RCC 7860 (cell line): ENCODE measurements at regions not wholly inside any gene's neighbourhood (a gene's known extent, or its start where the extent isn't known, plus 50 kb on each side); places are given as distances from the start of the nearest gene placed in this dataset.
"Not testable (repeated sequence)": the region's sequence is repeated elsewhere in the genome, so short reads cannot be mapped to it uniquely, and the experiment has no call there.

Source experiments
- DNase-seq: peaks from one replicate; pipeline ENCODE4 v3.0.0-alpha.2; 2015; ENCODE audit warnings: low spot score
- FAIRE-seq: peaks from 2 replicates; lab custom pipeline; 2012; peaks lifted over from hg19 to GRCh38; lab: Jason Lieb, UNC

DNA sequence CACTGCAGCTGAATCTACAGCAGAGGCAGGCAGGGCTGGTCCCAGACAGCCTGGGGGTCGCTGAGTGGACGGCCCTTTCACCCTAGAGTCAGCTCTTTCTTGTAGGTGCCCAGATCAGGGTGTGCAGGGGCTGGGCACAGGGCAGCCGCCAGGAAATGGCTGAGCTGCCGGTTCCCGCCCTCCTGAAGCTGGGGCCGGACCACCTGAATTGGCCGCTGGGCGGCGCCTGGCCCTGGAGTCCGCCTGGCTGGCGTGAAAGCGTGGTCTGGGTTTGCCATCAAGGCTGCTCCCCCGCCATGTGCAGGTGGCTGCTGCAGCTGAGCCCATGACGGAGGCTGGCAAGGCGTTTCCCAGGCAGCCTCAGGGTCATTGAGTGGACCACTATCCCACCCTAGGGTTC, 85.7 kb downstream of the POTEM start:
- not testable (repeated sequence) for FAIRE-seq, DNase-seq

DNA sequence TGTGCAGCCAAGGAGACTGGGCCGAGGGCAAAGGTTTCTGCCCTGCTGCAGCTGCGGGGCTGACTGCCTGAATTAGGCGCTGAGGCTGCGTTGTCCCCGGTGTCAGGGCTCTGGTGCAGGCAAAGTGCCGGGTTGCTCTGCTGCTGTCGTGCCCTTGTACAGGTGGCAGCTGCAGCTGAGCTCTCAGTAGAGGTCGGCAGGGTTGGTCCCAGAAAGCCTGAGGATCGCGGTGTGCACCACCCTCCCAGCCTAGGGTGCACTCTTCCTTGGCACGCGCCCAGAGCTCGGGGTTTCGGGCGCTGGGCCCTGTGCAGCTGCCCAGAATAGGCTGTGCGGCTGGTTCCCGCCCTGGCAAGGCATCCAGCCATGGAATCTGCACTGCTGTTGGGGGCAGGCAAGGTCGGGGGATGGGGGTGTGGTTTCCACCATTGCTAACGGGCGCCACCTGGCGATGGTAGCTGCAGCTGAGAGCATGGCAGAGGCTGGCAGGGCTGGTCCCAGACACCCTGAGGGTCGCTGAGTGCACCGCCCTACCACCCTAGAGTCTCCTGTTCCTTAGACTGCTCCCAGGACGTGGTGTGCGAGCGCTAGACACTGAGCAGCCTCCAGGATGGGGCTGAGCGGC, 86.3 kb downstream of the POTEM start:
- FAIRE-seq, DNase-seq: not testable (repeated sequence)

DNA sequence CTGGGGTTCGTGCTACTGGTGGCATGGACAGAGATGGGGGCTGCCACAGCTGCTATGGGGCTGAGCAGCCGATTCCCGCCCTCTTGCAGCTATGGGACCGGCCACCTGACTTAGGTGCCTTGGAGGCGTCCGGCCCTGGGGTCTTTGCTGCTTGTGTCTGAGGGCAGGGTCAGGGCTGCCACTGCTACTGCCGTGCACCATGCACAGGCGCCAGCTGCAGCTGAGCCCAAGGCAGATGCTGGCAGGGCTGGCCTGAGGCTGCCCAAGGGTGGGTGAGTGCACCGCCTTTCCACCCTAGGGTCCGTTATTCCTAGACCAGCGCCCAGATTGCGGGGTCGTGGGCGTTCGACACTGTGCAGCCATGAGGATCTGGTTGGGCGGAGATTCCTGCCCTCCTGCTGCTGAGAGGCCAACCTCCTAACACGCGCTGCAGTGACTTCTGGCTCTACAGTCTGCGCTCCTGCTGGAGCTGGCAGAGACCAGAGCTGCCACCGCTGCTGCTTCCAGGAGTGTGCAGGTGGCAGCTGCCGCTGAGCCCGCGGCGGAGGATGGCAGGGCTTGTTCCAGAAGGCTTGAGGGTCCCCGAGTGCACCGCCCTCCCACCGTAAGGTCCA, 87.0 kb downstream of the POTEM start:
- FAIRE-seq = not testable (repeated sequence)

DNA sequence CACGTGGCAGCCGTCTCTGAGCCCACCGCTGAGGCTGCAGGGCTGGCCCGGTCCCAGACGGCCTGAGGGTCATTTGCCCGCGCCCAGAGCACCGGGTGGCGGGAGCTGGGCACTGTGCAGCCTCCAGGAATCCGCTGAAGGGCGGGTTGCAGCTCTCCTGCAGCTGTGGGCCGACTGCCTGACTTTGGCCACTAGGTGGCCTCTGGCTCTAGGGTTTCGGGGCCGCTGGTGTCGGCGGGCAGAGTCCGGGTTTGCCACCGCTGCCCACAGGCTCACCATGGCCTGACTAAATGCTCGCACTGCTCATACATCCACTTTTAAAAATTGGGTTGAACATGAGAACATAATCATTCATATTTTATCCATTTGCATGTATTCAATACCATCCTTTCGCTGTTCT, 87.7 kb downstream of the POTEM start:
- not testable (repeated sequence) for FAIRE-seq, DNase-seq

More for the DNA sequence above, 87.0 kb downstream of the POTEM start:
- DNase-seq = not testable (repeated sequence)

DNA sequence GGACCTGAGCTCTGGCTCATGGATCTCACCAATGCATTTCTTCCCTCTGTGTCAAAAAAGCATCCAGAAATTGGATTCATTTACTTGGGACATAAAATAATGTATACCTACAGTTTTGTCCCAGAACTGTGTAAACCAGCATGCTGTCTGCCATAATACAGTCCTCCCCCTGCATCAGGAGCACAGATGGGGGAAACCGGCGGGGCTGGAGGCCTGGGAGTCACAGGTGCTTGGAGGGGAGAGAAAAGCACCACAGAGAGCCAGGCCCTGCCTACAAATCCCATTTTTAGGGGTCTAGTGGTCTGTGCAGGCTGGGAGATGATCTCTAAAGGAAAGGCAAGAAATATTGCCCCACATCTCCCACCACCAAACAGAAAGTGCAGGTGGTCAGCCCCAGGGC, 91.8 kb downstream of the POTEM start:
- not testable (repeated sequence) for DNase-seq, FAIRE-seq

DNA sequence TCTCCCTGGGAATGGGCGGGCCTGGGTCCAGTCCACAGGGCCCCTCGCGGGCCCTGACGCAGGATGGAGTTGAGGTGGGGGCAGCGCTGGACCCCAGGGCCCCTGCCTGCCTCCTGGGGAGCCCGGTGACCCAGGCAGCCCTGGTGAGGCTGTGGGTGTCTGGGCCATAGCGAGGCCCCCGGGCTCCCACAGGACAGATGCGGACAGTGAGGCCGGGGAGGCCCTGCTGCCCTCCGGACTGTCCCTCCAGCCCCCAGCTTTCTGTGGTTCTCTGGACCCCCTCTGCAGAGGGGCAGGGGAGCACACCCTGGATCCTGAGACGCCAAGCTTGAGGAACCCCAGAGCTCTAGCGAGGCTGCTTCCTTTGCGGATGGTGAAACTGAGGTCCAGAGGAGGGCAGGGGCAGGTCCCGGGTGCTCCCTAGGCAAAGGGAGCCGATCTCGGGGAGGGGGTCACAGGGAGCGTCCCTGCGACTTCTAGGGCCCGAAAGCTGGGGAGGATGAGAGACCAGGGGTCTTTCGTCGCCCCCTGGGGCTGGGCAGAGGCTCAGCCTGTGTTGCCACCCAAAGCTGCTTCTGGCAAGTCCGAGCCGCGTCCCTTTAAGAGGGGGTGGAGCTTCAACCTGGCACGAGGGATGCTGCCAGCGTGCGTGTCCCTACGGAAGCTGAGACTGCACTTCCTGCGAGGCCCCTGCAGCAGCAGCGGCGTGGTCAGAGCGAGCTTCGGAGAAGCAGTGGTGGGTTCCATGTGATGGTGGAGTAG, 94.6 kb downstream of the POTEM start:
- not testable (repeated sequence) for FAIRE-seq, DNase-seq

DNA sequence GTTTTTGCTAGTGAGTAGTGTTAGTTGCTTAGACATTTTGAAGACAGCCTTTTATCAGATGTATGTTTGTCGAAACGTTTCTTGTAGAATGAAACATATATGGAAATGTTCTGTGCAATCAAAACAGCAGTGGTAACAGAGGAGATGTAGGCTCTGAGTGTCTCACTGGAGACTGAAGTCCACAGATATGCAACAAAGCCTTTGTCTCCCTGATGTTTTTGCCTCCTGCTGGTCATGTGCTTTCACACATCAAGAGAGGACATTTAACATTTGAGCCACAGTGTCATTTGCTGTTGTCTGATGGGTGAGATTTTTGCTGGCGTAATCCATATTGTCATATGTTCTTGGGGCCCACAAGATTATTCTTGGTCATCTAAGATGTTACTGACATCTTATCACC, 101.7 kb downstream of the POTEM start:
- not testable (repeated sequence) for DNase-seq, FAIRE-seq

DNA sequence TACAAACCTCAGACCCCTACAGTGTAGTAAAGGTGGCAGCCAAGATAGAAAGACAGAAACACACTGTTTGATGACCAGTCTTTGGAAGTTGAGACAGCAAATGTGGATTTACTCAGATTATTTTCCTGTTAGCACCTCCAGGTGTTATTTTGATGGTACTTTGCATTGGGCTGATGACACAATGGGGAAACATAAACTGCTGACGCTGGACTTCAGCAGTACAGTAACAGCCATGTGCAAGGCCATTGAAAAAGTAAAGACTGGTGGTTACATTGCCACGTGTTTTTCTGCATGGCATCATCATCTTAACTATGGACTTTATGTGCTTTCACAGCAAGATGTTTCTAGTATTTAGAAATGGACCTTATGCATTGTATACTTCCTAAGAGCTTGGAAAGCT, 105.3 kb downstream of the POTEM start:
- not testable (repeated sequence) for FAIRE-seq, DNase-seq

DNA sequence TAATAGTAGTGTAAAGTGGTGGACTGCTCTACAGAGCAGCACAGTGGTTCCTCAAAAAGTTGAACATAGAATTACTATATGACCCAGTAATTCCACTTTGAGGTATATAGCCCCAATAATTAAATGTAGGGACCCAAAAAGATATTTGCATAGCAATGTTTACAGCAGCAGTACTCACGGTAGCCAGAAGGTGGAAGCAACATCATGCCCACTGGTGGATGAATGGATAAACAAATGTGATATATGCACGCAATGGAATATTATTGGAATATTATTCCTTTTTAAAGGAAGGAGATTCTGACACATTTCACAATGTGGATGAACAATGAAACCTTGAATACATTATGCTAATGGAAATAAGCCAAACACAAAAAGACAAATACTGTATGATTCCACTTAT, 121.4 kb downstream of the POTEM start:
- peak; percentile 5 for DNase-seq
- not testable (repeated sequence) for FAIRE-seq

DNA sequence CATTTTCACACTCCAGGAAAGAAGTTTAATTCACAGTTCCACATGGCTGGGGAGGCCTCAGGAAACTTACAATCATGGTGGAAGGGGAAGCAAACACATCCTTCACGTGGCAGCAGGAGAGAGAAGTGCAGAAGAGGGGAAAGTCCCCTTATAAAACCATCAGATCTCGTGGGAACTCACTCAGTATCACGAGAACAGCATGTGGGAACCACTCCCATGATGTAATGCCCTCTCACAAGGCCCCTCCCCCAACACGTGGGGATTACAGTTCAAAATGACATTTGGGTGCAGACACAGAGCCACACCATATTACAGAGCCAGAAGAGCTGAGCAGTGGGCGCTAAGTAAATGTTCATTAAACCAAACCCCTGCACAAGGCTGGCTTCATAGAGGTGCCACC, 126.0 kb downstream of the POTEM start:
- DNase-seq, FAIRE-seq: not testable (repeated sequence)

DNA sequence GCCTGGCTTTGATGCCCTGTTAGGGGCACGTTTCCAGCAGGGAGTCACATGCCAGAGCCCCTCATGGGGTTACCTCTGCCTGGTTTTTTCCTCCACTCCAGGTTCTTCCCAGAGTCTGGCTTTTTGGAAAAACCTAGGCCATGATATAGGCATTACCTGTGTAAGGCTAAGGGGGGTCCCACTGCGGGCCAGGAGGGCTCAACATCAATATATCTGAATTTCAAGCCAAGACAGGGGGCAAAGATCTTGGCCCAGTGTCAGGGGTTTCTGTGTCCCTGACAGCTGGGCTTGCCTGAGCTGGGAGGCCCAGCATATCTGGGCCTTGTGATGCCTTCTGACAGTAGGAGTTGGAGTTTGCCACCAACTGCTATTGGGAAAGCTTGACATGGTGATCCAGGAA, 127.5 kb downstream of the POTEM start:
- DNase-seq, FAIRE-seq: not testable (repeated sequence)

DNA sequence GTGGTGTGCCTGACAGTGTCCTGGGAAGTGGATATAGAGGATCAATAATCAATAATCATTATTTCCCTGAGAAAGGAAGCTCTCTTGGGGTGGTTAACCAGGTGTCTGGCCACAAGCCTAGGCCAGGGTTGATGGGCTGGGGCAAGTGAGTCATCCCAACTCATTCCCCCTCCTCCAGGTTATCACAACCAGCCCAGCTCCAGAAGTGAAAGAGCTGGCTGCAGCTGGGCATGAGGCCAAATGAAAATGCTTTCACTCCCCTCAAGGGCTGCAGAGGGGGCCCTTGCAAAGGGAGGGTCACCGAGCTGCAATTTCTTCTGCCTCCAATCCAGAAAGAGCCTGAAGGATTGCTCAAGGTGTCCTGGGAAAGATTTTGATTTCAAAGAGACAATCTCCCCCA, 127.9 kb downstream of the POTEM start:
- not testable (repeated sequence) for DNase-seq, FAIRE-seq

DNA sequence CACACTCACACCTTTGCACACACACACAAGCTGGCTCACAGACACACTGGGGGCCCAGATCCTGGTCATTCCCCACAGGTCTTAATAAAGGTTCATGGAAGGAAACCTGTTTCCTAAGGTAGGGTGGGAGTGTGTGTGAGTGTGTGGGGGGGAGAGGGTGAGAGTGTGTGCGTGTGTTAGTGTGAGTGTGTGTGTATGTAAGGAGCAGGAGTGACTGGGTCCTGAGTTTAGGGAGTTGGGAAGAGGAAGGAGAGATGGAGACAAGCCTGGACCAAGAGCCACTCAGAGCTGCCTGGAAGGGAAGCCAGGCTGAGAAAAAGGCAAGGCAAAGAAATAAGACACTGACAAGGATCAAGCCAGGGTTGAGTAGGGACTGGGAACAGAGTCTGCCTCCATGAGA, 129.2 kb downstream of the POTEM start:
- not testable (repeated sequence) for FAIRE-seq, DNase-seq

DNA sequence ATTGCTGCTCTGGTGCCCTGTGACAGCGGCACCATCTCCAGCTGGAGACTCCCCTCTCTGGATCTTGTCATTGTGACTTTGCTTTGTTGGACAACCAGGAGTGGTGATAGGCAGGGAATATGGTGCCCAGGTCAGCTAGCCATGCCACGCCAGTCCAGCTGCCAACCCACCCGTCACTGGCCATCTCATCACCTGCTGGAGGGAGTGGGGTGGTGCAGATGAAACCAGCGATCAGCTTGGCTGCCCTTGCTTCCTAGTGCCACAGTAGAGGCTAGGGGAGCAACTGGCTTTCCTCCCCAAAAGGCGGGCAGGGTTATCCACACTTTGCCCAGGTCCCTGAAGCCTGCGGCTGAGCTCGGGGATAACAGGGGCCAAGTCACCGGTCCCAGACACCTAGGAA, 129.6 kb downstream of the POTEM start:
- not testable (repeated sequence) for FAIRE-seq, DNase-seq

DNA sequence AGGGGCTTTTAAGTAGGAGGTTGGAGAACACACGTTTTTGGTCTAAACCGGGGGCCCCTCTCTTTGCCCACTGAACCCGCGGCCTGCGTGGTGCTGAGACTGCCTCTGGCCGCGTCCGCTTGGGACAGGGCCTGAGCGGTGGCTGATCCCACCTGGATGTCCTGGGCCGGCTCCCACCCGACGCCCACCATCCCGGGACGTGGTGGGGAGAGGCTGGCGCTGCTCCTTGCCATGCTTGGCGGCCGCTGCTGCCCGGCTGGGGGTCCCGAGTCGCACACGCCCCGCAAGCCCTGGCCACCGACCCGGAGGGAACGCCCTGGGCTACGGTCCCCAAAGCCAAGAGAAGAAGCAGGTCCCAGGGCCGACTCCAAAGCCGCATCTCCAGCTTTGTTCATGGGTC, 130.1 kb downstream of the POTEM start:
- FAIRE-seq = not testable (repeated sequence)

DNA sequence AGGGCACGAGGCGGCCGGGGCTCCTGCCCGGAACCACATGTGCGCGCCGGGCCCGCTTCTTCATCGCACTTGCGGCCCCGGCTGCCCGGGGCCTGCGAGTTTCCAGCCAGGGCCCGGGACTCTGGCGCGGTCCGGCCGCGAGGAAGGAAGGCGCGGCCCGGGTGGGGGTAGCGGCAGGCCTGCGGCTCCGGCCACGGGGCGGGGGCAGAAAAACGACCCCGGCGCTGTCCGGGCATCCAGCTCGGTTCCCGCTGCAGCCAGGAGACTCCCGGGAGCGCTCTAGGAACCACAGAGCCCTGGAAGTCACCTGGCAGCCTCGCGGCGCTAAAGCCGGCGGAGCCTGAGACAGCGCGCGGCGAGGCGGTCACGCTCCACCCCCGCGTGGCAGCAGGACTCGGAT, 130.5 kb downstream of the POTEM start:
- DNase-seq, FAIRE-seq: not testable (repeated sequence)

More for the DNA sequence above, 130.1 kb downstream of the POTEM start:
- DNase-seq = not testable (repeated sequence)

DNA sequence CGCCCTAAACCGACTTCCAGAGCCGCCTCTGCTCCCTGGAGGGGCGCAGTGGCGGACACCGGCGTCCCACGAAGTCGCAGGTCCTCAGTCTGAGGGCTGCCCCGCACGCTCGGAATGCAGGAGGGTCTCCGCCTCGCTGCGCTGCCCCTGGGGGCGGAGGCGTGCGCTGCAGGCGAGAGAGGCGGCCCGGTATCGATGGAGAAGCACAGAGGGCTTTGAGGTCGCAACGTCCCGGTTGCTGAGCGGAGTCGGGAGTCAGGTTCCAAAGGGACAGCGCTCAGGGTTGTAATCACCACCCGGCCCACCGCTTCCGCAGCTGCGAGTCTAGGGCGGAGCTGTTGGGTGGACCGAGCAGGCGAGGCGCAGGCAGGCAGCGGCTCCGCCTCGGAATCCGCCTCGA, 131.0 kb downstream of the POTEM start:
- DNase-seq, FAIRE-seq: not testable (repeated sequence)

DNA sequence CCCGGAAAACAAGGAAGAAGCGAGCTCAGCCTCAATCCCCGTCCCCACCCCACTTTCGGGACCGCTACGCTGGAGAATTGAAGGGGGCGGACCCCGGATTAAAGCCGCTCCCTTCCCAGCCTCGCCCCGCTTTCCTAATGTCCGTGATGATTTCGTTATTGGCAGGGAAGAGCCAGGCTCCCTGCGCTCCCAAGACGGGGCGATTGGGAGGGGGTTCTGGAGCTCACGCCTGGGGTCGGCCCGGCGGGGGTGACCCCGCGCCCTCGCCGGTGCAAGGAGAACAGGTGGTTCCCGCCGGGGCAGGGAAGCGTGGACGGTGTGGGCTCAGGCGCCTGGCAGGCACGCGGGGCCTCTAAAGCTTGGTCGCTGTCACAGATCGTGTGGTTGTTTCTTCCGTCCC, 131.5 kb downstream of the POTEM start:
- not testable (repeated sequence) for FAIRE-seq, DNase-seq

DNA sequence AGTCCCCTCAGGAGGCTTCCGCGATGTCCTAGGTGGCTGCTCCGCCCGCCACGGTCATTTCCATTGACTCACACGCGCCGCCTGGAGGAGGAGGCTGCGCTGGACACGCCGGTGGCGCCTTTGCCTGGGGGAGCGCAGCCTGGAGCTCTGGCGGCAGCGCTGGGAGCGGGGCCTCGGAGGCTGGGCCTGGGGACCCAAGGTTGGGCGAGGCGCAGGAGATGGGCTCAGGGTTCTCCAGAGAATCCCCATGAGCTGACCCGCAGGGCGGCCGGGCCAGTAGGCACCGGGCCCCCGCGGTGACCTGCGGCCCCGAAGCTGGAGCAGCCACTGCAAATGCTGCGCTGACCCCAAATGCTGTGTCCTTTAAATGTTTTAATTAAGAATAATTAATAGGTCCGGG, 132.1 kb downstream of the POTEM start:
- DNase-seq, FAIRE-seq: not testable (repeated sequence)

DNA sequence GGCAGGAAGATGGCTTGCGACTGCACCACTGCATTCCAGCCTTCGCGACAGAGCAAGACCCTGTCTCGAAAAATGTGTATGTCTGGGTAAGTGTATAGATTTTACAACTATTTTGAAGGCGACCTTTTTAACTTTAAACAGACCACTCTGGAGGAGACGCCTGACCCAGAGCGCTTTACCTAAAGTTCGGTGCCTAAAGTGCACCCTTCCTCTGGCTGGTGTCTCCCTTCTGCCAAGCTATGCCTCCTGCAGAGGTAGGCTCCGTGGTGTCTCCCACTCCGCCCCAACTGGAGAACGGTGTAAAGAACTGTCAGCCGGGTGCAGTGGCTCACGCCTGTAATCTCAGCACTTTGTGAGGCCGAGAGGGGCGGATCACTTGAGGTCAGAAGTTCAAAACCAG, 132.7 kb downstream of the POTEM start:
- not testable (repeated sequence) for FAIRE-seq, DNase-seq

DNA sequence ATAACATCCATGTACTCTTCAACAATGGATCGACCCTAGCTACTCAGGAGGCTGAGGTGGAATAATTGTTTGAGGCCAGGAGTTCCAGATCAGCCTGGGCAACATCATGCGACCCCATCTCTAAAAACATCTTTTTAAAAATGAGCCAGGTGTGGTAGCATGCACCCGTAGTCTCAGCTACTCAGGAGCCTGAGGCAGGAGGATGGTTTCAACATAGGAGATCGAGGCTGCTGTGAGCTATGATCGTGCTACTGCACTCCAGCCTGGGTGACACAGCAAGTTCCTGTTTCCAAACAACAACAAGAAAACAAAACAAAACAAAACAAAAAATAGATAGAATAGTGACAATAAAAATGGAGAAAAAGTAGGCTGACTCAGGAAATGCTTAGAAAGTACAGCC, 138.3 kb downstream of the POTEM start:
- FAIRE-seq = not testable (repeated sequence)

More for the DNA sequence above, 138.3 kb downstream of the POTEM start:
- not testable (repeated sequence) for DNase-seq
